HG03558 (cell line): ENCODE measurements at regions not wholly inside any gene's neighbourhood (a gene's known extent, or its start where the extent isn't known, plus 50 kb on each side); places are given as distances from the start of the nearest gene placed in this dataset.

Experiments used
- ATAC-seq: cut with Tn5 transposase; IDR thresholded peaks from one replicate; pipeline ENCODE4 v1.9.1; 2021; ENCODE audit warnings: moderate number of reproducible peaks; ENCODE audit not compliant: unreplicated experiment; ENCODE audit errors: extremely low read depth

DNA sequence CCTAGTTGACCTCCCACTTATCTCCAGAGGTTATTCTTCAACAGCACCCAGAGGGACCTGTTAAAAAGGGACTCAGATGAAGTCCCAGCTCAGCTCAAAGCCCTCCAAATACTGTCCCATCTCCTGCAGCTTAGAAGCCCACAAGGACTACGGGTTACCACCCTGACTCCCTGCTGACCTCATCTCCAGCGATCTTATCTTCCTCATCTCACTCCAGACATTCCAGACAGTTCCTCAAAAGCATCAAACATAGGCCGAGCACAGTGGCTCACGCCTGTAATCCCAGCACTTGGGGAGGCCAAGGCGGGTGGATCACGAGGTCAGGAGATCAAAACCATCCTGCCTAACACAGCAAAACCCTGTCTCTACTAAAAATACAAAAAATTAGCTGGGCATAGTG, 263.8 kb upstream of the TLE4 start:
- no peak for ATAC-seq

DNA sequence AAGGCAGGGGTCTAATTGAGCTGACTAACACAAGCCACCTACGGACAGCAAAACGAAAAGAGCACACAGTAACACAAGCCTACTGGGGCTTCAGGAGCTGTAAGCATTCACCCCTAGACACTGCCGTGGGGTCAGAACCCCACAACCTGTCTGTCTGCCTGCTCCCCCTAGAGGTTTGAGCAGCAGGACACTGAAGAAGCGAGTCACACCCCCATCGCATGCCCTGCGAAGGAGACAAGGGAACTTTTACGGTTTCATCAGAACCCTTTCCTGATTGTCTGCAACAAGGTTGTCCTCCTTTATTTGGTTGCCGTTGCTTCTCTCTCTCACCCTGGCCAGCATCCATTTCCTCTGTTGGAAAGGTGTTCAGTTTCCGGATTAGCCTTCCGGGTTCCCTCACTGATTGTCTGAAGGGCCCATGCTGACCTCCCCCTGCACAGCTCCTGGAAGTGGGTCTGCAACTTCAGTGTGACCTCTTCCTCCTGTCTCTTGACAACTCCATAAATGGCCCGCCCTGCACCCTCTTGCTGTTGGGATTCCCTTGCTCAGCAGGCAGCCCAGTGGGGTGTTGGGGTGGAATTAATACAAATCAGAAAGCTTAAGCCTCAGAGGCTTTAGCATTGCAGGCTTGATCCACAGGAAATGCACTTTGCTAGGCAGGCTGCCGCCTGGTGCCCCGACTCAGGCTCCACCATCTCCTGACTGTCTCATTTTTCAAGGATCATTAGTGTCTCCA, 258.9 kb upstream of the TLE4 start:
- ATAC-seq, result no peak

DNA sequence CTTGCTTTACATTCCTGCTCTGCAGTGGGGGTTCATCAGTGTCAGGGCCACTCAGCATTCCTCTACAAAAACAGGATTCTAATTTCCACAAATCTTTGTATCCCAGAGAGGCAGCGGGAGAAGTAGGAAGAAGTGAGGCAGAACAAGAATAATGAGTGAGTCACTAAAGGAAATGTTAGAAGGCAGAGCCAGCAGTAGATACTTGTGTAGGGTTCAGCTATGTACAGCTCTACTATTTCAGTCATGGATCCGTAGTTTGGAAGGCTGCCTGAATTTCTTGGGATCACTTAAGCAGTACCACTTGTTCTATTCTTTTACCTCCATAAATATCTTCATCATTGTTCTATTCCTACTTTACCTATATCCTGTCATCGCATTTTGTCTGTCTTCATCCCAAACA, 246.3 kb upstream of the TLE4 start:
- ATAC-seq, result no peak

DNA sequence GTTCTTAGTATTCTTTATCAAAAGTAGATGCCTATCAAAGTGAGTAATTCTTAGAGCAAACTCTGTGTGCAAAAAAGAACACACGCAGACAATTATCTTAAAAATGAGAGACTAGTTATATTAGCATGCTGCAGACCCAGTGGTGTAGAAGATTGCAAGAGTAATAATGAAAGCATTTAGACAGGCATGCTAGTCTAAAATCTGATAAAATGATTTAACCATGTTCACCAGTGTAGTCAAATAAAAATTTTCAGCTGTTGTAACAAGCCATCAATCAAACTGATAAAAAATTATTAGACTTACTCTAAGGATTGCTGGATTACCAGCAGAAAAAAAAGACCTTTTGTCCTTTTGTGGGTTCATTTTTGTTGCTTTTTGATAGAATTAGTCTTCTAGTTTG, 241.9 kb upstream of the TLE4 start:
- ATAC-seq, result no peak

DNA sequence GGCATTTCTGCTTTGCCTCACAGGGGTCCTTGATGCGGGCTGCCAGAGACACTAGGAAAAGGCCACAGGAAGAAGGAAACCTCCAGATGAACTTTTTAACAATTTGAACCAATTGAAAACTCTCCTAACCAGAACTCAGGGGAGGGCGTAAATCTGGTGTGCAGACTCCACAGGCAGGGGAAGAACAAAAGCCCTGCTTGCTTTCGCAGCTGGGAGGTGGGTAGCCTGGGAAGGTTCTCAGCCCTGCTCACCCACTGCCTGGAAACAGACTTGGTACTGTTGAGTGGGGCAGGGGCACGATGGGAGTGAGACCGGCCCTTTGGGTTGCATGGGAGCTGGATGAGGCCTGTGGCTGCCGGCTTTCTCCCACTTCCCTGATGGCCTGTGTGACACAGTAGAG, 237.8 kb upstream of the TLE4 start:
- no peak for ATAC-seq

DNA sequence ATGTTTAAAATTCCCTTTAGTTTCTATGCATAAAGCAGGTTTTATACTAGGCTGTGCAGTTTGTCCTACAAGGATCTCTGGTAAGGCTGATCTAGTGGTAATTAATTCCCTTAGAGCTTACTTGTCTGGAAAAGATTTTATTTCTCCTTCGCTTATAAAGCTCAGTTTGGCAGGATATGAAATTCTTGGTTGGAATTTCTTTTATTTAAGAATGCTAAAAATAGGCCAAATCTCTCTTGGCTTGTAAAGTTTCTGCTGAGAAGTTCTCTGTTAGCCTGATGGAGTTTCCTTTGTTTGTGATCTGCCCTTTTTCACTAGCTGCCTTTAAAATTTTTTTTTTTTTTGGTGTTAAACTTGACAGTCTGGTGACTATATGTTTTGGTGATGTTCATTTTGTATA, 237.1 kb upstream of the TLE4 start:
- no peak for ATAC-seq

DNA sequence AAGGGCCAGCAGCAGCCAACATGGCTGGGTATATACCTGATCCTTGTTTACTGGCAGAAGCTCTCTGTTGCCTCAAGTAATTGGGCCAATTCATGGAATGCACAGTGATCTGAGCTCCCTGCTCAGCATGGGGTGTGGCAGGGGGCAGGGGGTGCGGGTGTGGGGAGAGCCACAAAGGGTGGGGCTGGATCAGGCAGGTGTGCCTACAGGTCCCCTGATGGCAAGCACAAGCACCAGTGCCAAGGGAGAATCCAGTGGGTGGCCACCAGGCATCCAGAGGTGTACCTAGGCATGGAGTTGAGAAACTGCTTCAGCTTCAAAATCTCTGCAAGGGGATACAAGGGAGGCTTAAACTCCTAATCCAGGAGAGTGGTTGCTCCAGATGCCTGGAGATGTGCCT, 235.8 kb upstream of the TLE4 start:
- no peak for ATAC-seq

DNA sequence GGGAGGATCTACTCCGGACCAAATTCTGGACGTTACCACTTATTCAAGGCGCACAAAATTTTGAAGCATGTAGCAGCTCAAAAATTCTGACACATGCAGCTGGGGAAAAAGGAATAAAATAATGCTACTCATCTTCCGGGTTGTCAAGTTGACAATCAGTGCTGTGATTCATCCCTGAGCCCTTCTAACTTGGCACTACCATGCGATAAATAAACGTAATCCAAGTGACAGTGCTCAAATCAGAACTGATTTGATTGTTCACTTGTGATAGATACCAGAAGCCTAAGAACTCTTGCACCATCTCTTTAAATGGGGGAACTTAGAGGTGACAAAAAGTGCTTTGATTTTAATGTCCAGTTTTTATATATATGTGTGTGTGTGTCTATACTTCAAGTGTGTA, 230.2 kb upstream of the TLE4 start:
- no peak for ATAC-seq

DNA sequence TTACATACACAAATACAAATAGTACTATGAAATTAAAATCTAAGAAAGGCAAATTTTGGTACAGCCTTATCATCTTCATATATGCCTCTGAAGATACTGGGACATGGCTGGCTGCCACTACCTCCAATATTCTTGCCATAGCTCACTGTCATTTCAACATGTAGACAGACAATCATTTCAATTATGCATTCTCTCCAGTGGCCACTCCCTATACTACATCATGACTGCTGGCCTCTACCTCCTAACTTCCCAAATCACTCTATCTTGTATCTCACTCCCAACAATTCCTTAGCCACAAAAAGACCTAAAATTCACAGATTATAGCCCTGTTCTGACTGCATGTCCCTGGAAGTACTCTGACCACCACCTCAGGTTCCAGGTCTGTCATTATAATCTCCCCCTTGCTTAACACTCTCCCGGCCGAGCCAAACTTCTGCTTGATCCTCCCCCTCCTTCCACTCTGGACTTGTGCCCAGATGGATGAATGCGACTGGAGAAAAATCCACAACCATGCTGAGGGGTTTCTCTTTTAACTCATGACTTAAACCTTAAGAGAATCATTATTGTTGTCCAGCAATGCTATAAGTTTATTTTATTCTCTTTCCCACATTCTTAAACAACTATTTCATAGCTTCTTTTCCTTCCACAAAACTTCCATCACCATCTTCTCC, 225.3 kb upstream of the TLE4 start:
- no peak for ATAC-seq

DNA sequence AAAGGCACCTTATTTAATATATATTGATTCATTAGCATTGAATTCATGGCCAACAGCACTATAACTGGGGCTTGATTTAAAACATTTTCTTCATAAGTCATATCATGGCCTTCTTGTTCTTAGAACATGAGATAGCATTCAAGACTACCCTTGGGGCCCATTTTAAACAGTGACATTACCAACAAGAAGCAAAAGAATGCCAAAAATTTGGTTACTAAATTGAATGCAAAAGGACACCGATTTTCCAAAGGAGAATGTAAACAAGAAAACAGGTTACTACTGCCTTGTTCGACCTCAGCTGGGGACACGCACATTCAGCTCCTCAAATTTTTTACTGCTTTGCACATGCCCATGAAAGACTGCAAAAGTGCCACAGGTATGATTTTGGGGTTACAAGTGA, 219.4 kb upstream of the TLE4 start:
- ATAC-seq, result no peak

DNA sequence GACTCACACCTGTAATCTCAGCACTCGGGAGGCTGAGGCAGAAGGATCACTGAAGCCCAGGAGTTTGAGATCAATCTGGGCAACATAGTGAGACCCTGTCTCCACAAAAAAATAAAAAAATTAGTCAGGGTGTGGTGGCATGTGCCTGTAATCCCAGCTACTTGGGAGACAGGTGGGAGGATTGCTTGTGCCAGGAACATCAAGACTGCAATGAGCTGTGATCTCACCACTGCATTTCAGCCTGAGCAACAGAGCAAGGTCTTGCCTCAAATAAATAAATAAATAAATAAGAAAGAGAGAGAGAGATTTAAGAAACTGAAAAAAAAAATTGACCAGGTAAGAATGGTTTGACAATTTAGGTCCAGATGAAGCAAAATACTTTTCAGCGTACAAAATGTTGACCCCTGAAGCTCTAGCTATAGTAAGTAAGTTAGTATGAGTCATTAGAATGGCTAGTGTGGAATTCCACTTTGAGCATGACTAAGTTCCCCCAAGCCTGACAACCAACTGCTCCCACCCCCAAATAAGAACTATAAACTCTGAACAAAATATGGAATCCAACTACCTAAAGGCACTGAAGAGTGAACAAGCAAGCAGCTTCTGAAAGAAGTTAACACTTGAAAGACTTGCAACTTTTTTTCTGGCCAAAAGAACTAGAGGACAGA, 217.8 kb upstream of the TLE4 start:
- no peak for ATAC-seq

DNA sequence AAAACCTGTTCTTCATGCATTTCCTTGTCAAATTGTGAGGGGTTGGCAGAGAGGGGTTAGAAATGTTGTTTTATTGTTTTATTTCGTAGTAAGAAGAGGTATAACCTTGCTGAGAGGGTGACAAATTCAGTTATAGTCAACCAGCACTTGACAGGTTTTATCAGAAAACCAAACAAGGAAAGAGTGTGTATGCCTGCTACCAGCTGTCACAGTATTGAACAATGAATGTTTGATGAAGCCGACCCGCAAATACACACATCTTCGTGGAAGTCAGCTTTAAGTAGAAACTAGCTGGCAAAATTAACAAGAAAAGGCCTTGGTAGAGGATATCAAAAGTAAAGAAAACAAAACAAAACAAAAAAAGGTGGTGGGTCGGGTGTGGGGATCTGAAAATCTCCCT, 214.6 kb upstream of the TLE4 start:
- ATAC-seq, result no peak

DNA sequence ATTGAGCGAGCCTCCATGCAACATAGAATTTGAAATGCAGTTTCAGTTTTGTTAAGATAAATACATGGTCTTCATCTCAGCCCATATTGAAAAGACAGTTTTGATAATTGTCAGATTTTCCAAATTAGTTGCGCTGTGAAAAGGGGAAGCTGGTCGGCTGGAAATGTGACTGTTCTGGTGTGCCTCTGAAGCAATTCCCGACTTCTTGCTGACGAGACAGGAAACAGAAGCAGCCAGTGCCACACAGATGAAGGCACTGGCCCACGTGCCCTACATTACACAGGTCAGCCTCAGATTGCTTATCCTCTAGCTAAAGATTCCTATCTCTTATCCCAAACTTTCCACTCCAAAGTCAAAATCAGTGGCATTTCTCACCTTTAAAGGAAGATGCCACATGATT, 214.1 kb upstream of the TLE4 start:
- no peak for ATAC-seq

DNA sequence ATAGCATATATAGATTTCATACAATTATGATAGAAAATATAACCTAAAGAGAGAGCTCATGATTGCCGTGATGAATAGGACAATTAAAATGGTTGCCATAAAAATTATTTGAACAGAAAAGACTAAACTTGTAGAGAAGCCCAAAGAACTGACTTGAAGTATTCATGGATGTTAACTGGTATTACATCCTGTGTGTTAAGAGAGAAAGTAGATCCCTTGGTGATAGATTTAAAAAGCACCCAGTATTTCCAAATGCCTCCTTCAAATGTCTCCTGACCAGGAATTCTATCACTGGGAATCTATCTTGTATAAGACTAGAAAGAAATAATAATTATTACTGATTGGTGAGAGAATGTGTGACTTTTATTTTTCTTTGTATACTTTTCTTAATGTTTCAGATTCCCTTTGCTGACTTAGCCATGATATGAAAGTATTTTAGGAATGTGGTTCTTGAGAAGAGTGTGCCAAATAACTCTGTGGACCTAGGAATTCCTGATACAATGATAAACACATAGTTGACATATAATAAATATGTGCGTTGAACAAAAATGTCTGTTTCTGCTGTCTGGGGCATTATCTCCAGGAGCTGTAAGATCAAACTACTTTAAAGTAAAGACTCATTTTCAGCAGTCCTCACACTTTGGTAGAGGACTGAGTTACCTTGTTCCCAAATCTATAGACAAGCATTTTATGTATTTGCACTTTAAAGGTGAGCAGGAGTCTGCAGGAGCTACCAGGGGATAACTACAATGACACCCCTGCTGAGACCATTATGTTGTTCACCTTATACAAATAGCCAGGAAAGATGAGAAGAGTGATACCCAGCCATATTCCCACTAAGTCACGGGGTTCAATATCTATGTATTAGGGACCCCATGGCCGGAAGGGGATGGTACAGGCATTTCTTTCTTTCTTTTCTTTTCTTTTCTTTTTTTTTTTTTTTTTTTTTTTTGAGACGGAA, 211.1 kb upstream of the TLE4 start:
- no peak for ATAC-seq

DNA sequence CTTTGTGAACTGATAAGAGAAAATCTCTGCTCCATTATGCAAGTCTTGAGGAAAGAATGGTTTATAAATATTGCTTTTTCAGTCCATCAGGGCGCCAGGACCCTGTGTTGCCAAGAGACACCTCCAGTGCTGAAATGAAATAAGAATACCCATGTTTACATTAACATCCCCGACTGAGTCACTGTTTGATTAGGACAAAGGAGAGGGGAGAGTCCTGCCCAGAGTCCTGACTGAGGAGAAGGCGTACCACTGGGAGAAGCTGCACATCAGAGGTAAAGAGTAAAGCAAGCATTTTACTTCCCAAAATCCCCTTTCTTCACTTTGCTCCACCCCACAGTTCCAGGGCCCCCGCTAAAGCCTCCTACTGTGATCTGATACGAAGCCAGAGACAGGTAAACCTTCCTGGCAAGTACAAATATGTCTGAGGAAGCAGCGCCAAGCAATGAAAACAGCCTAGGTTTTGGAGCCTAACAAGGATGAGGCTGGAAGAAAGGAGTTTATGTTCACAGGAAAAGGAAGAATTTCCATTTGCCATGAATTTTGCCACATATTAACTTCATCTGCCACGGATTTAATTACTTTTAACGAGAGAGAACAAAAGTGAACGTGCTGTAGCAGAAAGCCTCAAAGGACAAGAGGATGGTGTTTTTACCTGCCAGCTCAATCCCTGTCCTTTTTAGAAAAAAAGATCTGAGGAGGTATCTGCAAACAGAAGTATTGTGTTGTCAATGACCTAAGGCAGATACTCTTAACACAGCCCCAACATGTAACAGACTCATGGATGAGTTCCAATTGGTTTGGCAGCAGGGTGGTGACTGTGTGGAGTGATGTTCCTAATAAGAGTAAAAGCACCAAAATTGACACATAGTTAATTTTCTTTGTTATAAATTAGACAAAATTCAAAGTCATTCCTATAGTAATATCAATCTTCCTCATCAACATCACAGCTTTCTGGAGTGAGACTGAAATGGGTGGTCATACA, 209.4 kb upstream of the TLE4 start:
- ATAC-seq, result no peak

DNA sequence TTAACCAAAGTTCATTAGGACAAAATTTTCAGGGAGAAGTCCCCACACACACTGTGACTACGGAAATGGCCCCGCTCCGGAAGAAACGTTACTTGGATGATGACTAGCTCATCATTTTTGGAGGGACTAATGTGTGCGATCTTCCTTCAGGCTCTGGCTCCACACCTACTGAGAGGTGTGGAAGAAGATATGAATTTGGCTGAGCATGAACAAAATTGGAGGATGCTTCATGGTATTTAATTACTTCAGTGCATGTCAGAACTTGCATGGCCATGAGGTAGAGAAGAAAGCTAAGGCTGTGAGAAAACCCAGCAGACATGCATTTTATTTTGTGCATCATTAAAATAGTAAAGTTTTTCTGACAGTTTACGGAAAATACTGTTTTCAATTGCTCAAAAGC, 202.1 kb upstream of the TLE4 start:
- ATAC-seq, result no peak

DNA sequence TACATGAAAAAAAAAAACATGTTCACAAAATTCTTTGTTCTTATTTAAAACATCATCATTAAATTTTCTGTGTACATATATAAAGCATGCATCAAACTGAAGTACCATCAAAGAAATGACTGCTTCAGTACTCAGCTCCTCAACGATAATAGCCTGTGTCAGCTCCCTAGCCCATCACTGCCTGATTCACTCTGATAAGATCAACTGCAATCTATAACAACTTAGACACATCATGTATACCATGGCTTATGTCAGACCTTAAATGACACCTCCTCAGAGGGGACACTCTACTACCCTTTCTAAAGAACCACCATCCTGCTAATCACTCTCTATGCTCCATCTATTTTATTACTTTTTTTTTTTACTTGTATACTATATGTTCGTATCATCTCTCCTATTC, 200.5 kb upstream of the TLE4 start:
- no peak for ATAC-seq

DNA sequence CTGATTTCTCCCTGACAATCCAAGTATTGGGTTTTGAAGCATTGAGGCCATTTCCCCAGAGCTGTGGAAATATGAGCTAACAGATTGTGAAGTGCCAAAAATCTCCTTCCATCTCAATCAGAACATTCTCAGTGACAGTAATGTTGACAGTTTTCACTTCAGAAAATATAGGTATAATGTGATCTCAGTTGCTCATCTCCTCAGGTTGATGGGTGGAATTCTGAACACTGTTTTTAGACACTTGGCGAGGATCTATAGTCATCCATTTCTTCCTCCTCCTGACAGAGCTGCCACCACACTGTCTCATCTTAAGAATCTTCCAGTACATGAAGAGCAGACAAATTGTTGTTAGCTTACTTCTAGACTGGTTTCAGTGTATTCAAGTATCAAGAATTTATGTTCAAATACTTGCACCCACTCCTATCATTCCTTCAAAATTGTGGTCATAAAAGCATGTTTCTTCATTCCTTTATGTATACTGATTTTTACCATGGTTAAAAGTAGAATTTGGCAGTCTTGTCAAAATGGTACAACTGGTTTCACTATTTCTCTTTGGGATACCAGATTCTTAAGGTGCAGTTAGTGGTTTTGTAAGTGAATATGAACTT, 199.7 kb upstream of the TLE4 start:
- no peak for ATAC-seq

DNA sequence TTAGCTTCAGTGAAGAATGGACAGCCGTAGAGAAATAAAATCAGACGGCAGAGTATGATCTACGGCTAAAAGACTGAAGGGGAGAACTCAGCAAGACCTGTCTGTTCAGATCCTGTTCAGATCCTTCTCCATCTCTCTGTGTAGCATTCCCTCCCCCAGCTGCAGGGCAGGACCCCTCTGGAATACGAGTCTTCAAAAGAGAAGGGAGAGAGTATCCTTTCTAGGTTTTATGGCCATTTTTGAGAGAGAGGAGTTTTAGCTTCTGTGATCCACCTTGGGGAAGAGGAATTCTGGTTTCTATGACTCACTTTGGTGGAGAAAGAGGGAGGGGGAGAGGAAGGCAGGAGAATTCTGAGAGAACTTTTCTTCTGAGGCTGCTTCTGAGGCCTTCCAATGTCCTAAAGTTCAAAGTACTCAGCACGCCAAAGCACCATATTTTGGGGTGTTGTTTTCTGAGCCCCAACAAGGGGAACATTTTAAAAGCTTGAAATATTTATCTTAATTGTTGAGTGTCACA, 194.4 kb upstream of the TLE4 start:
- ATAC-seq, result no peak
